ENCODE measurements at regions not wholly inside any gene's neighbourhood (a gene's known extent, or its start where the extent isn't known, plus 50 kb on each side); places are given as distances from the start of the nearest gene placed in this dataset.
A peak's percentile ranks its signal among the peaks of the same experiment; 100 is the strongest.
"Not testable (repeated sequence)": the region's sequence is repeated elsewhere in the genome, so short reads cannot be mapped to it uniquely, and the experiment has no call there.

GRCh38 chr4:101730291-101731117, 60.0 kb upstream of the BANK1 start:
- peak in 1 of 2 donors; percentile 6 for DNase-seq (ENCODE audit: low read depth in 2 of 2)

- DNase-seq (ENCODE audit: low read depth in 2 of 2) = no peak
Measured at GRCh38 chr4:101727238-101727637, 63.3 kb upstream of the BANK1 start.

GRCh38 chr4:101724093-101724492, 66.4 kb upstream of the BANK1 start:
- DNase-seq (ENCODE audit: low read depth in 2 of 2) = no peak

GRCh38 chr4:101718810-101719209, 71.7 kb upstream of the BANK1 start:
- no peak for DNase-seq (ENCODE audit: low read depth in 2 of 2)

GRCh38 chr4:101711590-101712260, 78.8 kb upstream of the BANK1 start:
- no peak for DNase-seq (ENCODE audit: low read depth in 2 of 2)

GRCh38 chr4:101710806-101711205, 79.7 kb upstream of the BANK1 start:
- DNase-seq (ENCODE audit: low read depth in 2 of 2) = no peak

- DNase-seq (ENCODE audit: low read depth in 2 of 2) = no peak
Measured at GRCh38 chr4:101708293-101709039, 82.1 kb upstream of the BANK1 start.

- no peak for DNase-seq (ENCODE audit: low read depth in 2 of 2)
Measured at GRCh38 chr4:101707596-101707995, 82.9 kb upstream of the BANK1 start.

GRCh38 chr4:101706535-101707057, 83.9 kb upstream of the BANK1 start:
- no peak for DNase-seq (ENCODE audit: low read depth in 2 of 2)

GRCh38 chr4:101701551-101701950, 89.0 kb upstream of the BANK1 start:
- no peak for DNase-seq (ENCODE audit: low read depth in 2 of 2)

GRCh38 chr4:101699441-101700124, 90.9 kb upstream of the BANK1 start:
- DNase-seq (ENCODE audit: low read depth in 2 of 2) = no peak

GRCh38 chr4:101697266-101697665, 93.3 kb upstream of the BANK1 start:
- no peak for DNase-seq (ENCODE audit: low read depth in 2 of 2)

GRCh38 chr4:101696276-101697010, 94.1 kb upstream of the BANK1 start:
- no peak for DNase-seq (ENCODE audit: low read depth in 2 of 2)

GRCh38 chr4:101695176-101695575, 95.4 kb upstream of the BANK1 start:
- no peak for DNase-seq (ENCODE audit: low read depth in 2 of 2)

- not testable (repeated sequence) for DNase-seq (ENCODE audit: low read depth in 2 of 2)
Measured at GRCh38 chr4:101694403-101694802, 96.1 kb upstream of the BANK1 start.

- no peak for DNase-seq (ENCODE audit: low read depth in 2 of 2)
Measured at GRCh38 chr4:101693842-101694398, 96.6 kb upstream of the BANK1 start.

GRCh38 chr4:101689220-101689619, 101.3 kb upstream of the BANK1 start:
- DNase-seq (ENCODE audit: low read depth in 2 of 2) = no peak

- DNase-seq (ENCODE audit: low read depth in 2 of 2) = no peak
Measured at GRCh38 chr4:101685126-101685525, 105.4 kb upstream of the BANK1 start.

GRCh38 chr4:101682946-101683345, 107.6 kb upstream of the BANK1 start:
- no peak for DNase-seq (ENCODE audit: low read depth in 2 of 2)

- DNase-seq (ENCODE audit: low read depth in 2 of 2) = no peak
Measured at GRCh38 chr4:101678180-101678579, 112.3 kb upstream of the BANK1 start.

- DNase-seq (ENCODE audit: low read depth in 2 of 2) = no peak
Measured at GRCh38 chr4:101670897-101671296, 119.6 kb upstream of the BANK1 start.

Data from activated CD8-positive, alpha-beta memory T cell treated with anti-CD3 and anti-CD28 coated beads for 4 hours (primary cell).